Epithelial cell of esophagus (primary cell): ENCODE measurements at regions not wholly inside any gene's neighbourhood (a gene's known extent, or its start where the extent isn't known, plus 50 kb on each side); places are given as distances from the start of the nearest gene placed in this dataset.

ENCODE experiments used
- DNase-seq: peaks from one replicate; pipeline ENCODE4 v3.0.0; 2010; ENCODE audit warnings: low read depth
- H3K4me3 ChIP-seq: 2 replicates; pipeline ENCODE4 v1.5.1; 2011; ENCODE audit warnings: mild to moderate bottlenecking, low read length, control low read depth
- TF ChIP-seq, protein P1 (sequence below): IDR thresholded peaks from 2 replicates; pipeline ENCODE4 v1.5.1; 2011; ENCODE audit warnings: low read depth, mild to moderate bottlenecking, low read length, control low read depth, inconsistent platforms; ENCODE audit not compliant: insufficient read depth; ENCODE audit errors: missing control alignments

- TF ChIP-seq, protein P1, sequence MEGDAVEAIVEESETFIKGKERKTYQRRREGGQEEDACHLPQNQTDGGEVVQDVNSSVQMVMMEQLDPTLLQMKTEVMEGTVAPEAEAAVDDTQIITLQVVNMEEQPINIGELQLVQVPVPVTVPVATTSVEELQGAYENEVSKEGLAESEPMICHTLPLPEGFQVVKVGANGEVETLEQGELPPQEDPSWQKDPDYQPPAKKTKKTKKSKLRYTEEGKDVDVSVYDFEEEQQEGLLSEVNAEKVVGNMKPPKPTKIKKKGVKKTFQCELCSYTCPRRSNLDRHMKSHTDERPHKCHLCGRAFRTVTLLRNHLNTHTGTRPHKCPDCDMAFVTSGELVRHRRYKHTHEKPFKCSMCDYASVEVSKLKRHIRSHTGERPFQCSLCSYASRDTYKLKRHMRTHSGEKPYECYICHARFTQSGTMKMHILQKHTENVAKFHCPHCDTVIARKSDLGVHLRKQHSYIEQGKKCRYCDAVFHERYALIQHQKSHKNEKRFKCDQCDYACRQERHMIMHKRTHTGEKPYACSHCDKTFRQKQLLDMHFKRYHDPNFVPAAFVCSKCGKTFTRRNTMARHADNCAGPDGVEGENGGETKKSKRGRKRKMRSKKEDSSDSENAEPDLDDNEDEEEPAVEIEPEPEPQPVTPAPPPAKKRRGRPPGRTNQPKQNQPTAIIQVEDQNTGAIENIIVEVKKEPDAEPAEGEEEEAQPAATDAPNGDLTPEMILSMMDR = no peak
- no peak for DNase-seq
- H3K4me3 ChIP-seq = no peak overlapping the region
Measured at GRCh38 chr12:11946161-11946560, 124.6 kb upstream of the BCL2L14 start.

DNA sequence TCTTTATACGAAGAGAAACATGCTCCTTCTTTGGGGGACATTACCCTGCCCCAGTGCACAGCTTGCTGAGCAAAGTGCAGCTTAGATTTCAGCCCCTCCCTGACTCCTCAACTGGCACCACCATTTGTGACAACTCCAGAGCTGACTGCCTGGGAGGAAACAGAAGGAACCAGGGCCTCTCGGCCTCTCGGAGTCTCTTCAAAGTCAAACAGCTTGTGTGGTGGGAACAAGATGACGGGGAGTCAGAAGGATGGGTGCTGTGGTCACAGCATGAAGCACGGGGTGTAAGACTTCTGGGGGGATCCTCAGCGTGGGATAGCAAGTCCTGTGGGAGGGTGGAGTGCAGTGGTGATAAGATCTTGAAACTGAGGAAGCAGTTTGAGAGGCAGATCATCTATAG, 123.5 kb upstream of the BCL2L14 start:
- DNase-seq = no peak
- H3K4me3 ChIP-seq = no peak overlapping the region
- TF ChIP-seq, protein P1 = no peak

DNA sequence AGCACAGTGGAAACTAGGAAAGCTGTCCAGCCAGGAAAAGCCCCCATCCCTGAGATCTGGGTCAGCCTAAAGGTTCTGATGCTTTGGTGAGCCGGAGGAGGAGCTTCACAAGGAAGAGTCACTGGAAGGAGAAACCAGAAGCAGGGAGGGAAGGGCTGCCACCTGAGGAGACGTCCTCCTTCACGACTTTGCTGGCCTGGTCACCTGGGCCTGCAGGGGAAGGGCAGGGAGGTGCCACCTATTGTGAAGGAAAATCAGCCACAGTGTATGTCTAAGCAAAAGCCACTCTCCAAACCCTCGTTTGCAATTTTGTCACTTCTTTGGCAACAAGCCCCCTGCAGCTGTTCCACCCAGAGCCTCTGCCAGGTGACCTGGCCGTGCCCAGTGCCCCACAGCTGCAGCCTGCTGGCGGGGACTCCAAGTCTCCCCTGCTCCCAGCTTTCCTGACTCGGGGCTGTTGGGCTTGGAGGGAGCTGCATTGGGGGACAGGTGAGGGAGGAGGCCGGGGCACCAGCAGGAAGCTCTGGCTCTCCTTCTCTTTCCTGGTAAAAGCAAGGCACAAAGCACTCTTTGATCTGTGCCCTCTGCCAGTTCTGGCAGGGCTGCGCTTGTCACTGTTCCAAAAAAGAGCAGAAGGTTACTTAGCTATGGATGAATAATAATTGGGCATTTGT, 120.9 kb upstream of the BCL2L14 start:
- TF ChIP-seq, protein P1 = no peak
- no peak for DNase-seq
- no peak overlapping the region for H3K4me3 ChIP-seq

DNA sequence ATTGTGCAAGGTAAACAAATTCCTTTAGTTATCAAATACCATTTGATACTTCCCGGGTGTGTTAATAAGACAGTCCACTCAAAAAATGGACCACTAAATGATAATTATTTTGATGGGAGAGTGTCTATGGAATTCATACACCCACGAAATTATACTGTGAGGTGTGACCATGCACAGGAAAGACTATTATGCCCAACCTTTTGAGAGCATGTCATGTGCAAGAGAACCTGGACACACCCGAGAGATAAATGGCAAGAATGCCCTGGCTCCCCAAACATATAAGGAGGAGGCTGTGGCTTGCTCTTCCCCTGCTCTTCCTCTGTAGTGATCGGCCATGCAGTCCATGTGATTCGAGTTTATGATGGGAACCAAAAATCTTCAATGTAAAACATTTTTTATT, 119.5 kb upstream of the BCL2L14 start:
- TF ChIP-seq, protein P1 = no peak
- no peak for DNase-seq
- H3K4me3 ChIP-seq = no peak overlapping the region

DNA sequence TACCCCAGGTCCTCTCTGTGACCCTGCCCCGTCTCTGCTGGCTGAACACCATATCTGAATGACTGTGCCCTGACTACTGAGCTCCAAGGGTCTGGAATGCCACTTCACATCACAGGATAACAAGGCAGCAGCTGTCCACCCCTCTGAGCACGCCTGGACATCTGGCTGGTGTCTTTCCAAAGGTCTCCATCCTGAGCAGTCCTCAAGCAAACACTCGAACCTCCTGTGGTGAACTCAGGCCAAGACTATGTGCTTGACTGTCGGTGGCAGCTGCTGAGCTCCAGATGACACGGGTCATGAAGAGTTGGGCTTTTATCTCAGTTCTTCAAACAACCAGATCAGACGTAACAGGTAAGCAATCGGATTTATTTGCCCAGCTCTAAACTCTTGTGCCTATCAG, 117.2 kb upstream of the BCL2L14 start:
- TF ChIP-seq, protein P1 = no peak
- H3K4me3 ChIP-seq = no peak overlapping the region
- DNase-seq = no peak

GRCh38 chr12:11954181-11954580, 116.6 kb upstream of the BCL2L14 start:
- DNase-seq = no peak
- TF ChIP-seq, protein P1 = no peak

More at GRCh38 chr12:11954181-11954580, 116.6 kb upstream of the BCL2L14 start:
- H3K4me3 ChIP-seq = no peak overlapping the region
